ENCODE measurements at regions not wholly inside any gene's neighbourhood (a gene's known extent, or its start where the extent isn't known, plus 50 kb on each side); places are given as distances from the start of the nearest gene placed in this dataset.

DNA sequence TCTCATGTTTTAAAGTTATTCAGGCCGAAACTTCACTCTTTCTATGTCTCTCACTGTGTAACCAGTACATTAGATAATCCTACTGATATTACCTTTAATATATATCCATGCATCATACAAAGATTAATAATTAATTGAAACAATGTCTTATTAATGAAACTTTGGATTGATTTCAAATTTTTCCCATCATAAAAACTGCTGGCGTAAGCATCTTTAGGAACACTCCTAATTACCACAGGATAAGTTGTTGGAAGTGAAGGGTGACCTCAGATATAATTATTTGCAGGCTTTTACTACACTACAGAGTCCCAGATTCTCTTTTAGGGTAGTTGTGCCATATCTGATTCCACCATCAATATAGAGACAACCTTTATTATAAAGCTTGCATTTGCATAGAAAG is 181.3 kb upstream of the SFRP2 start:
- Histone ChIP-seq H3K36me3 (ENCODE audit: control insufficient read depth in 2 of 4, insufficient read depth in 4 of 4, low read length in 3 of 4) (no peaks in the 10 kb centered on the region), H3K4ac (replicated peaks; ENCODE audit: insufficient read length, low read depth, low read length) (no peak overlapping the region), H3K79me2 (ENCODE audit: control insufficient read depth in 1 of 2, insufficient read depth in 2 of 2, low read length in 2 of 2) (no peaks in the 10 kb centered on the region), H3K9ac (replicated peaks in 1 of 4; ENCODE audit: extremely low read depth in 1 of 4, low read depth in 3 of 4, low read length in 3 of 4) (no peak overlapping the region), H4K5ac (ENCODE audit: insufficient read length, low read depth, low read length) (no peak overlapping the region), H4K20me1 (replicated peaks in 1 of 2; ENCODE audit: control insufficient read depth in 1 of 2, insufficient read depth in 2 of 2, low read length in 2 of 2) (no peaks in the 10 kb centered on the region), H4K91ac (replicated peaks; ENCODE audit: insufficient read length, low read length) (no peak overlapping the region), H3K4me3 (ENCODE audit: extremely low read depth in 1 of 4, insufficient read depth in 2 of 4, low read depth in 3 of 4, low read length in 4 of 4) (no peak overlapping the region), H3K14ac (ENCODE audit: insufficient read length) (no peak overlapping the region), H3K27ac (ENCODE audit: low read depth, low read length) (no peak overlapping the region), H3K9me3 (ENCODE audit: insufficient read depth in 2 of 2, low read depth in 1 of 2, low read length in 1 of 2) (peaks cover 10 to 17% of the 10 kb centered on the region in 2 experiments), H4K8ac (ENCODE audit: extremely low read depth, insufficient read depth, low read length) (no peak overlapping the region), H3K4me1 (replicated peaks in 1 of 4; ENCODE audit: control insufficient read depth in 3 of 4, insufficient read depth in 4 of 4, low read length in 3 of 4) (no peaks in the 10 kb centered on the region), H2BK5ac (ENCODE audit: low read depth, low read length) (no peak overlapping the region), H3K18ac (ENCODE audit: extremely low read depth, low read length) (no peak overlapping the region), H2BK15ac (ENCODE audit: low read length) (no peak overlapping the region), H2BK120ac (replicated peaks; ENCODE audit: low read depth, low read length) (no peak overlapping the region), H3K4me2 (ENCODE audit: insufficient read depth in 1 of 2, low read depth in 2 of 2, low read length in 2 of 2) (no peak overlapping the region), H2BK12ac (ENCODE audit: low read depth, low read length) (no peak overlapping the region), H3K56ac (replicated peaks; ENCODE audit: insufficient read length, low read depth, low read length) (no peak overlapping the region), H2AFZ (ENCODE audit: low read length) (no peak overlapping the region), H3K79me1 (ENCODE audit: low read depth, low read length) (no peaks in the 10 kb centered on the region), H2AK5ac (ENCODE audit: low read depth, low read length) (no peak overlapping the region), H3K23ac (ENCODE audit: insufficient read length) (no peak overlapping the region), H2BK20ac (ENCODE audit: low read length) (no peak overlapping the region), H3K23me2 (ENCODE audit: low read depth, low read length) (no peaks in the 10 kb centered on the region), H3K27me3 (replicated peaks in 1 of 4; ENCODE audit: control insufficient read depth in 3 of 4, extremely low read depth in 1 of 4, insufficient read depth in 3 of 4, low read length in 3 of 4) (no peaks in the 10 kb centered on the region)
- FAIRE-seq (no peak), DNase-seq (ENCODE audit: low read depth in 1 of 2, low spot score in 2 of 2) (no peak)
- POLR2A ChIA-PET (ENCODE audit: partially characterized antibody) = no interaction called here
- CTCF ChIA-PET (ENCODE audit: partially characterized antibody) = interaction anchor here (1.0 kb wide), 1 partner anchor 15 kb away, joined by 3 read pairs; no protein-coding TSS in a partner anchor
- 91% methylated on average over 2 of the region's 2 CpGs; no CpG with 5 or more reads in 1 of the 2 experiments for WGBS, 2 experiments (ENCODE audit: extremely low coverage in 1 of 2, insufficient coverage in 1 of 2, insufficient read length in 1 of 2, insufficient replicate concordance in 2 of 2, low coverage in 1 of 2, low lambda C conversion rate in 2 of 2, missing lambda C conversion rate in 1 of 2)
- TF ChIP-seq YY1 (IDR thresholded peaks at IDR 0.05; ENCODE audit: low read depth, low read length) (no peak), JUN (IDR thresholded peaks at IDR 0.05; ENCODE audit: low read depth, low read length) (no peak), SIX5 (IDR thresholded peaks at IDR 0.05; ENCODE audit: low read depth, low read length) (no peak), TAF7 (optimal IDR thresholded peaks at IDR 0.05; ENCODE audit: borderline replicate concordance, low read depth, low read length) (no peak), ZNF274 (IDR thresholded peaks at IDR 0.05; ENCODE audit: borderline replicate concordance, extremely low read depth, low read length) (no peak), HDAC2 (IDR thresholded peaks at IDR 0.05; ENCODE audit: borderline replicate concordance in 1 of 2, low read depth in 2 of 2, low read length in 2 of 2) (no peak), SRF (IDR thresholded peaks at IDR 0.05; ENCODE audit: low read depth, low read length) (no peak), CREB1 (IDR thresholded peaks at IDR 0.05) (no peak), E2F6 (IDR thresholded peaks at IDR 0.05) (no peak), POU5F1 (IDR thresholded peaks at IDR 0.05; ENCODE audit: low read depth, low read length) (no peak), POLR2A (IDR thresholded peaks at IDR 0.05; ENCODE audit: control extremely low read depth in 1 of 2, low read depth in 2 of 2, low read length in 2 of 2) (no peak), SP1 (IDR thresholded peaks at IDR 0.05; ENCODE audit: low read depth, low read length) (no peak)
- TF ChIP-seq, protein P1, sequence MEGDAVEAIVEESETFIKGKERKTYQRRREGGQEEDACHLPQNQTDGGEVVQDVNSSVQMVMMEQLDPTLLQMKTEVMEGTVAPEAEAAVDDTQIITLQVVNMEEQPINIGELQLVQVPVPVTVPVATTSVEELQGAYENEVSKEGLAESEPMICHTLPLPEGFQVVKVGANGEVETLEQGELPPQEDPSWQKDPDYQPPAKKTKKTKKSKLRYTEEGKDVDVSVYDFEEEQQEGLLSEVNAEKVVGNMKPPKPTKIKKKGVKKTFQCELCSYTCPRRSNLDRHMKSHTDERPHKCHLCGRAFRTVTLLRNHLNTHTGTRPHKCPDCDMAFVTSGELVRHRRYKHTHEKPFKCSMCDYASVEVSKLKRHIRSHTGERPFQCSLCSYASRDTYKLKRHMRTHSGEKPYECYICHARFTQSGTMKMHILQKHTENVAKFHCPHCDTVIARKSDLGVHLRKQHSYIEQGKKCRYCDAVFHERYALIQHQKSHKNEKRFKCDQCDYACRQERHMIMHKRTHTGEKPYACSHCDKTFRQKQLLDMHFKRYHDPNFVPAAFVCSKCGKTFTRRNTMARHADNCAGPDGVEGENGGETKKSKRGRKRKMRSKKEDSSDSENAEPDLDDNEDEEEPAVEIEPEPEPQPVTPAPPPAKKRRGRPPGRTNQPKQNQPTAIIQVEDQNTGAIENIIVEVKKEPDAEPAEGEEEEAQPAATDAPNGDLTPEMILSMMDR (IDR thresholded peaks at IDR 0.05; ENCODE audit: control extremely low read depth in 1 of 3, insufficient read depth in 1 of 3, low read depth in 1 of 3, low read length in 3 of 3) = no peak

Measured in H1 (cell line).